NCI-H2227 treated with DMSO at 0.1 percent for 48 hours (cell line): ENCODE measurements at regions not wholly inside any gene's neighbourhood (a gene's known extent, or its start where the extent isn't known, plus 50 kb on each side); places are given as distances from the start of the nearest gene placed in this dataset.
"Not testable (repeated sequence)": the region's sequence is repeated elsewhere in the genome, so short reads cannot be mapped to it uniquely, and the experiment has no call there.

Experiments
- DNase-seq: peaks from one replicate; lab custom pipeline; 2025; lab: John Stamatoyannopoulos, UW

GRCh38 chr4:187065396-187065795, 341.7 kb upstream of the FAT1 start:
- DNase-seq, result no peak

GRCh38 chr4:187065806-187066205, 342.1 kb upstream of the FAT1 start:
- no peak for DNase-seq

GRCh38 chr4:187069398-187069797, 345.7 kb upstream of the FAT1 start:
- no peak for DNase-seq

GRCh38 chr4:187070158-187070557, 346.5 kb upstream of the FAT1 start:
- no peak for DNase-seq

- no peak for DNase-seq
These were observed 347.1 kb upstream of the FAT1 start for GRCh38 chr4:187070740-187071139.

- DNase-seq, result no peak
These were observed 348.4 kb upstream of the FAT1 start for GRCh38 chr4:187071946-187072600.

- no peak for DNase-seq
These were observed 350.2 kb upstream of the FAT1 start for GRCh38 chr4:187073820-187074219.

- no peak for DNase-seq
These were observed 351.9 kb upstream of the FAT1 start for GRCh38 chr4:187075514-187075913.

GRCh38 chr4:187077744-187078401, 354.2 kb upstream of the FAT1 start:
- no peak for DNase-seq

GRCh38 chr4:187084701-187085100, 361.0 kb upstream of the FAT1 start:
- DNase-seq, result no peak

GRCh38 chr4:187085339-187085738, 361.7 kb upstream of the FAT1 start:
- DNase-seq, result no peak

GRCh38 chr4:187086151-187086550, 362.5 kb upstream of the FAT1 start:
- no peak for DNase-seq

- DNase-seq, result no peak
These were observed 364.6 kb upstream of the FAT1 start for GRCh38 chr4:187088070-187088799.

- DNase-seq, result no peak
These were observed 366.7 kb upstream of the FAT1 start for GRCh38 chr4:187090401-187090800.

- DNase-seq, result not testable (repeated sequence)
These were observed 367.2 kb upstream of the FAT1 start for GRCh38 chr4:187090832-187091231.

- no peak for DNase-seq
These were observed 370.5 kb upstream of the FAT1 start for GRCh38 chr4:187094144-187094543.

GRCh38 chr4:187098429-187098828, 374.8 kb upstream of the FAT1 start:
- no peak for DNase-seq

- no peak for DNase-seq
These were observed 379.7 kb upstream of the FAT1 start for GRCh38 chr4:187103351-187103750.

GRCh38 chr4:187108845-187109244, 385.2 kb upstream of the FAT1 start:
- DNase-seq, result no peak

GRCh38 chr4:187109636-187110035, 386.0 kb upstream of the FAT1 start:
- no peak for DNase-seq

GRCh38 chr4:187118166-187118565, 394.5 kb upstream of the FAT1 start:
- DNase-seq, result no peak

- no peak for DNase-seq
These were observed 395.0 kb upstream of the FAT1 start for GRCh38 chr4:187118602-187119120.

GRCh38 chr4:187124331-187124730, 400.7 kb upstream of the FAT1 start:
- no peak for DNase-seq
